Skin epidermis (tissue), 12 donors: ENCODE measurements at regions not wholly inside any gene's neighbourhood (a gene's known extent, or its start where the extent isn't known, plus 50 kb on each side); places are given as distances from the start of the nearest gene placed in this dataset.
"Not testable (repeated sequence)": the region's sequence is repeated elsewhere in the genome, so short reads cannot be mapped to it uniquely, and the experiment has no call there.

Experiments
- H3K27ac ChIP-seq, 21 experiments: fragments of 200-600 bp; sonication (generic) in 11 of 21; one replicate each; pipeline ENCODE4 v1.5.0; 2020; ENCODE audit warnings: mild to moderate bottlenecking in 3 of 21, inconsistent platforms in 2 of 21, moderate library complexity in 2 of 21
- H3K4me3 ChIP-seq, 7 experiments: fragments of 200-600 bp; sonication (generic) in 2 of 7; one replicate each; pipeline ENCODE4 v1.5.0; 2020; ENCODE audit warnings: inconsistent platforms in 2 of 7, mild to moderate bottlenecking in 2 of 7, moderate library complexity in 1 of 7

GRCh38 chr13:109951491-109951890 is 165.1 kb upstream of the IRS2 start:
- no peak overlapping the region for H3K27ac ChIP-seq
- no peak overlapping the region for H3K4me3 ChIP-seq

DNA sequence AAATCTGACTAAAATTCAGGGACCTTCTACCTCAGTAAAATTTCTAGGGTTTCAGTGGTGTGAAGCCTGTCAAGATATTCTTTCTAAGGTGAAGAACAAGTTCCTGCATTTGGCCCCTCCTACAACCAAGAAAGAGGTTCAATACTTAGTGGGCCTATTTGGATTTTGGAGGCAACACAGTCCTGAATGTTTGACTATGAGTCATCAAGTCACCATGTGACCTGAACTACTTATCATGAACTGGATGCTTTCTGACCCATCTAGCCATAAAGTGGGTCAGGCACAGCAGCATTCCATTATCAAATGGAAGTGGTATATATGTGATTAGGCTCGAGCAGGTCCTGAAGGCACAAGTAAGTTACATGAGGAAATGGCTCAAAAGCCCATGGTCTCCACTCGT is 163.0 kb upstream of the IRS2 start:
- H3K27ac ChIP-seq, result no peak overlapping the region
- no peak overlapping the region for H3K4me3 ChIP-seq

DNA sequence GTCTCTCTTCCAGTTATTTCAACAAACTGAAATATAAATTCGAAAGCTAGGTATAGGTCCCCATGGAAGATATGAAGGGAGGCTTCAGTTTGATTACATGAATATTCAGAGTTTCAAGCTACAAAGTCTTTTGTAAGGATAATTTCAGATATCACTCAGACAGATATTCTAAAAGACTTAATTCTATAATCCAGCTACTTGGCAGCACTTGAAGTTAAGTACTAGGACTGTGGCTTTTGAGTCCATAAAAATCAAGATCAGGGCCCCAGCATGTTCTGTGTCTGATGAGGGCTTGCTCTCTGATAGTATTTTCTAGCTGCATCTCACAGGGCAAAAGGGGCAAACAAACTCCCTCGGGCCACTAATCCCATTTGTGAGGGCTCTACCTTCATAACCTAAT is 160.6 kb upstream of the IRS2 start:
- no peak overlapping the region for H3K27ac ChIP-seq
- no peak overlapping the region for H3K4me3 ChIP-seq

- Histone ChIP-seq H3K27ac (no peak overlapping the region), H3K4me3 (no peak overlapping the region)
These were observed 159.0 kb upstream of the IRS2 start for GRCh38 chr13:109945206-109945960.

DNA sequence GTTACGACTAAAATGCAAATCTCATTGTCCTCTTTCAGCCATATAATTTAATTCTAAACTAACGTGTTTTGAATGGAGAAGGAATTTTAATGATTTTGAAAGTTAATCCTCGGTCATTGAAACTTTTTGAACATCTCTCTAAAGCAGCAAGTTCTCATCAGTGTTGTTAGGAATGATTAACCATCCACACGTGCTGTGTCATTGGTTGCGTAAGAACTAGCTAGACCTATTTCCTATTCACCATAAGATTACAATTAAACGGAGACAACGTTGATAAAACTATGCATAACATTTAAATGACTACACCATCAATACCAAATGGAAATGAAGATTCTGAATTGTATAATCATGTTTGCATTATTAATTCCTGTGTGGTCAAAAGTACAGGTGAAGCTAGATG is 155.6 kb upstream of the IRS2 start:
- Histone ChIP-seq H3K4me3 (no peak overlapping the region), H3K27ac (no peak overlapping the region)

GRCh38 chr13:109941221-109941620 is 154.8 kb upstream of the IRS2 start:
- Histone ChIP-seq H3K27ac (no peak overlapping the region), H3K4me3 (no peak overlapping the region)

GRCh38 chr13:109940637-109941036 is 154.3 kb upstream of the IRS2 start:
- H3K27ac ChIP-seq, result no peak overlapping the region
- no peak overlapping the region for H3K4me3 ChIP-seq

DNA sequence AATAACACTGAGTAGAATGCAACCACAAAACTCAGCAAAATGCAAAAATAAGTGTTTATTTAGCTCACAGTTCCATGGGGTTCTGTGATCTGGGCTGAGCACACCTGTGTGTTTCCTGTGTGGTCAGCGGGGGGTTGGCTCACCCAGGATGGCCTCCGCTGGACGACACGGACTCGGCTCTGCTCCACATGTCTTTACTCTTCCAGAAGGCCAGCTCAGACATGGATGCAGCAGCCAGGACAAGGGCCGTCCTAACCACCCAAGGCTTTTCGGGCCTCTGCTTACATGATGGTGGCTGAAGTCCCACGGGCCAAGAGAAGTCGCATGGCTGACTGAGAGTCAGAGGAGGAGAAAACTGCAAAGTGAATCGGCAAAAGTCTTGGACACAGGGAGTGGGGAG is 153.5 kb upstream of the IRS2 start:
- H3K27ac ChIP-seq, result no peak overlapping the region
- H3K4me3 ChIP-seq, result no peak overlapping the region

GRCh38 chr13:109939180-109939579 is 152.8 kb upstream of the IRS2 start:
- Histone ChIP-seq H3K27ac (no peak overlapping the region), H3K4me3 (no peak overlapping the region)

GRCh38 chr13:109938255-109938936 is 152.0 kb upstream of the IRS2 start:
- H3K4me3 ChIP-seq, result no peak overlapping the region
- H3K27ac ChIP-seq, result no peak overlapping the region

DNA sequence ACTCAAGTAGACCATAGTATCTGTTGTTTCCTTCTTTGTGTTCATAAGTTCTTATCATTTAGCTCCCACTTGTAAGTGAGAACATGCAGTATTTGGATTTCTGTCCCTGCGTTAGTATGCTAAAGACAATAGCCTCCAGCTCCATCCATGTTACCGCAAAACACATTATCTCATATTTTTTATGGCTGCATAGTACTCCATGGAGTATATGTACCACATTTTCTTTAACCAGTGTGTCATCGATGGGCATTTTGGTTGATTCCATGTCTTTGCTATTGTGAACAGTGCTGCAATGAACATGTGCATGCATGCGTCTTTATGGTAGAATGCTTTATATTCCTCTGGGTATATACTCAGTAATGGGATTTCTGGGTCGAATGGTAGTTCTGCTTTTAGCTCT is 148.1 kb upstream of the IRS2 start:
- H3K4me3 ChIP-seq, H3K27ac ChIP-seq: not testable (repeated sequence)

DNA sequence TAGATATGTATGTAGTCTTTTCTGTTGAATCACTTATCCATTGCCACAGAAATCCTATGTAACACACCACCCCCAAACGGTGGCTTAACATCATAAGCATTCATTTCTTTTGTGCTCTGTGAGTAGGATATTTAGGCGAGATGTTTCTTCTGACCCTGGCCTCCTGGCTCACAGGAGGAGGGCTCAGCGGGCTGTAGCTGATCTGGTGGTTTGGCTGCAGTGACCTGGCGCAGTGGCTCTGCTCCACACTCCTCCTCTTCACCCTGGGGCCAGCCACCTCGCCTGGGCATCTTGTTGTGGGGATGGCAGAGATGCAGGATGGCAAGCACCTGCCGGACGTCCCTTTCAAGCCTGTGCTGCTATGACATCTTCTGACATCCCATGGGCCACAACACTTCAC is 147.1 kb upstream of the IRS2 start:
- H3K4me3 ChIP-seq, result no peak overlapping the region
- H3K27ac ChIP-seq, result no peak overlapping the region

DNA sequence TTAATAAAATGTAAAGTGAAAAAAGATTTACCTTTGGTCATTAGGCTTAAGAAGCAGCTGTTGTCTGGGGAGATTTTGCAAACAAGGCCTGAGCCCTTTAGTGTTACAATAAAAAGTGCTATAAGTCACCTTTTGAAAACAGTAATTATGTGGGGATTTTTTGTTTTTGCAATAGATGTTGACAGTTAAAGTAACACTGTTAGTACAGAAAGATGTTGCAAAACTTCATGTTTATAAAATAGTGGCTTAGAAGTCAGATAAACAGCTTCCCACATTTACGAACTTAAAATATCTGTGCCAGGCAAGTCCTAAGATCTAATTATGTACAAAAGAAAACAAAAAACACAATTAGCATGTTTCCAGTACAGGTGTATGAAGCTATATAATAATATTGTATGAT is 138.0 kb upstream of the IRS2 start:
- Histone ChIP-seq H3K4me3 (no peak overlapping the region), H3K27ac (no peak overlapping the region)

DNA sequence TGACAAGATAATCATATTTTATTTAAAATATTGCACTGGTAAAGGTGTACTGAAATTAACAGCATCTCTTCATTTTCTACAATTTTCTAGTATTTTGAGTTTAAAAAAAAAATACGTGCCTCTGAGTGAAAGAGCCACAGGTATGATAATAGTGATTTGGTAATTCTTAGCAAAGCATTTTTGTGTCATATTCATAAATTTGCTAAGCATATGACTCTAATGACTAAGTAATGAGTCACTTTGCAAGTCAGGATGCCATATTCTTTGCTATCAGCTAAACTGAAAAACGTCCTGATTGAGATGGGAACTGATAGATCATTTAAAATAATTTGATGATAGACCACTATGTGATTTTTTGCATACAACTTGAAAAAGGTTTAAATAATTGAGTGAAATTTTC is 136.1 kb upstream of the IRS2 start:
- no peak overlapping the region for H3K27ac ChIP-seq
- H3K4me3 ChIP-seq, result no peak overlapping the region

DNA sequence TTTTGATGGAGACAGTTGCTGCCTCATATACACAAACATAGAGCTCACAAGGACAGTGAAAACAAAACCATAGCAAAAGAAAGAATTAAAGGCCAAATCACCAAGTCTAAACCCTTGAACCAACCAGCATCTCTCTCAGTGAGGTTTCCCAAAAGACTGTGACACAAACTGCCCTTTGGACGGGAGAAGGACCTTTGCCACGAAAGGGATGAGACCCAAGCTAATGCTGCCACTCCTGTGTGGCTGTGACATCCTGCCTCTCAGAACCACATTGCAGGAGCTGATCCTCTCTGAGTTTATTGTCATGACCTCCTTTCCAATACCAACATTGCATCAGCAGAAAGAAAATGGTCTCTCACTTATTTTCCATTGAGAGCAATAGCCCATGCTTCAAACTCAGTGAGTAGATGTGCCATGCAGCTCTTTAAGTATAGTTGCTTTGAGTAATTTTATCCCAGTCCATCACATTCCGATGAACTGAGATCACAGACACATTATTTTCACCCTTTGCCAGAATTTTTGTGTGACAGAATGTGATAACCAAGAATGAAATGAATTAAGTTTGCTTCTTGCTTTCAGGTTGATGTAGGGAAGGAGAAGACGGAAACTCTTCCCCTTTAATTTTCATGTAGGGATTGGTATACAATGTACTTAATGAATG is 133.5 kb upstream of the IRS2 start:
- H3K4me3 ChIP-seq, result no peak overlapping the region
- H3K27ac ChIP-seq, result no peak overlapping the region

- Histone ChIP-seq H3K4me3 (no peak overlapping the region), H3K27ac (no peak overlapping the region)
These were observed 131.9 kb upstream of the IRS2 start for GRCh38 chr13:109918179-109918711.

DNA sequence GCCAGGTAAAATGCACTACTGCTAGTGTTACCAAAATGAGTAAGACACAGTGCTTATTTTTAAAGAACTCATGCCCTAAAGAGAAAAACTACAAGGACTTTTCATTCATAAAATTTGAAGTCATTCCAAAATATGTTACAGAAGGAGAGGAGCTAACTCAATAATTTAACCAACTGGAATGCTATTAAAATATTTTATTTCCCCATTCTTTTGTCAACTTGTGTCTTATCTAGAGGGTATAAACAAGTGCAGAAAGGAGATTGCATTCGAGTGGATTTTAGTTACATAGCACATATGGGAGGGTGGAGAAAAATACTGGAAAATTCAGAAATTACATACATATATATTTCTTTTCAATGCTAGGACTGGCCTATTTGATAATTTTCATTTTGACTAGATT is 131.0 kb upstream of the IRS2 start:
- Histone ChIP-seq H3K4me3 (no peak overlapping the region), H3K27ac (no peak overlapping the region)

DNA sequence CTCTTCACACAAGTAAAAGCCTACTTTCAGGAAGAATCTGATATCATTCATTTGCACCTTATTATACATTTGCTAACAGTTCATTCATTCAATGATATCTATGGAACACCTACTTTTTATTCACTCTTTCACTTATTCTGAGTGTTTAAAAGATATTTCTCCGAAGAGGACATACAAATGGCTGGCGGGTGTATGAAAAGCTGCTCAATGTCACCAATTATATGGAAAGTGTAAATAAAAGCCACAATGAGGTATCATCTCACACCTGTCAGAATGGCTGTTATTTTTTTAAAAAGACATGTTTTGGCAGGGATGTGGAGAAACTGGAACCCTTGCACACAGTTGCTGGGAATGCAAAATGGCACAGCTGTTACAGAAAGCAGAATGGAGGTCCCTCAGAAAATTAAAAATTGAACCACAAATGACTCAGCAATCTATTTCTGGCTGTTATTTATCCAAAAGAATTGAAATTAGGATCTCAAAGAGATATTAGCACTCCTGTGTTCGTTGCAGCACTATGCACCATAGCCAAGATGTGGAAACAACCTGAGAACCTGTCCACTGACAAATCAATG is 127.6 kb upstream of the IRS2 start:
- Histone ChIP-seq H3K4me3 (no peak overlapping the region), H3K27ac (no peak overlapping the region)

- H3K27ac ChIP-seq, result no peak overlapping the region
These were observed 126.8 kb upstream of the IRS2 start for GRCh38 chr13:109913186-109913585.

DNA sequence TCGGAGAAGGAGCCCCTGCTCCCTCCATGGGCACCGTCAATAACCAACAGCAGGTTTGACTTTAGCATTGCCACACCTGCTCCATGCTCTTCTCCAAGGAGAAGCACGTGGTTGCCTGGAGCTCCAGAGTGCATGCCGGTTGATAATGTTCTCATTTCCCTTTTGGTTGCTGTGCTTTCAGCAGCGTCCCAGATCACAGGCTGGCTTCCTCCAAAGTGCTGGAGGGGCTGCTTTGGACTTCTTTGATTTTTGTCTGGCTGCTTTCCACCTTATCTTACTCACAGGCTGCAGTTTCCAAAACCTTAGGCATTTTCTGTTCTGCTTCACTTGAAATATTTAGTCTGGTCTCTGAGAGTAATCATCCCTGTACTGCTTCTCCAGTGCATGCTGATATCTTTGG is 123.8 kb upstream of the IRS2 start:
- Histone ChIP-seq H3K4me3 (no peak overlapping the region), H3K27ac (no peak overlapping the region)

More at GRCh38 chr13:109913186-109913585, 126.8 kb upstream of the IRS2 start:
- H3K4me3 ChIP-seq, result no peak overlapping the region

DNA sequence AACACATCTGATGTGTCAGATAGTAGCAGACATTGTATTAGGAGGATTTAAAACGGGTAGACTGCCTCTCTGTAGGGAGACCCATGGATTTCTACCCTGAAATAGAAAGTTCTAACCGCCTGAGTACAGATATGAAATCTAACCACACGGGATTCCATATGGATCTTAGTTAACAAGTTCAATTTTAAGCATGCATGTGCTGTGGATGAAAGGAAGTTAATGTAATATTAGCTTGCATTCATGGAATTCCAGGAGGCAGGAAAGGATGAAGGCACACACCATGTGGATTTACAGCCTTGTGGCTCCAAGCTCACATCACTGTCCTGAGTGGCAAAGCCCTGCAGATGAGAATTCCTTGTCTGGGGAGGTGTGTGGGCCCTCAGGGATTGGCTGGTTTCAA is 120.6 kb upstream of the IRS2 start:
- Histone ChIP-seq H3K27ac (no peak overlapping the region), H3K4me3 (no peak overlapping the region)
